K562 (cell line): ENCODE measurements at regions not wholly inside any gene's neighbourhood (a gene's known extent, or its start where the extent isn't known, plus 50 kb on each side); places are given as distances from the start of the nearest gene placed in this dataset.
"Not testable (repeated sequence)": the region's sequence is repeated elsewhere in the genome, so short reads cannot be mapped to it uniquely, and the experiment has no call there.

ENCODE experiments used
- ATAC-seq: fragments of 200-7000 bp; cut with Tn5 transposase; 3 replicates; pipeline ENCODE4 v1.9.1; 2020; ENCODE audit warnings: moderate library complexity
- BruUV-seq: library from RNA; stranded (reverse); fragments of 400-500 nt; replicated peaks from 2 replicates; lab custom pipeline; 2021; lab: Mats Ljungman, UMichigan
- CTCF ChIA-PET: fragments of 300-600 bp; formaldehyde crosslinking; extraction: SDS; loops from one replicate; lab custom pipeline; 2021; ENCODE audit warnings: low intra/inter-chr PET ratio; lab: Yijun Ruan, JAX
- POLR2A ChIA-PET: fragments of 300-600, 350-650 bp; sonication (Branson Sonifier 250); formaldehyde crosslinking; extraction: SDS; loops from one replicate; lab custom pipeline; 2021; ENCODE audit warnings: antibody characterized with exemption, inconsistent platforms; lab: Yijun Ruan, JAX
- DNase-seq, 4 experiments: peaks; one replicate each; pipeline versions ENCODE4 v3.0.0 to v3.0.0-alpha.2; 2011 to 2018; ENCODE audit warnings: low spot score in 3 of 4, mixed read lengths in 3 of 4; ENCODE audit errors: extremely low read depth in 1 of 4
- FAIRE-seq: peaks from 2 replicates; lab custom pipeline; 2011; peaks lifted over from hg19 to GRCh38; lab: Jason Lieb, UNC
- H2AFZ ChIP-seq: 2 replicates; pipeline ENCODE4 v1.6.0; 2011; ENCODE audit warnings: low read depth, low read length, control low read depth, inconsistent platforms
- H3K27ac ChIP-seq: fragments of 200-600 bp; 3 replicates; pipeline ENCODE4 v1.8.0; 2011; ENCODE audit warnings: low read depth, mild to moderate bottlenecking, control low read depth, inconsistent platforms, low read length, moderate library complexity, mixed read lengths; ENCODE audit errors: extremely low read depth
- H3K27me3 ChIP-seq, 2 experiments: fragments of 300-600 bp in 1 of 2; 2 replicates in 1 of 2; 3 replicates in 1 of 2; pipeline versions ENCODE4 v1.6.0 to v1.8.0; 2011; ENCODE audit warnings: inconsistent platforms in 2 of 2, low read length in 2 of 2, mild to moderate bottlenecking in 1 of 2, mixed read lengths in 1 of 2, moderate library complexity in 1 of 2; ENCODE audit not compliant: control insufficient read depth in 2 of 2, insufficient read depth in 2 of 2
- H3K36me3 ChIP-seq: fragments of 300-600 bp; 3 replicates; pipeline ENCODE4 v1.8.0; 2011; ENCODE audit warnings: mild to moderate bottlenecking, low read length, inconsistent platforms; ENCODE audit not compliant: control insufficient read depth, insufficient read depth
- H3K4me1 ChIP-seq, 2 experiments: fragments of 200-600 bp in 1 of 2; replicated peaks in 1 of 2; 2 replicates in 1 of 2; 3 replicates in 1 of 2; pipeline versions ENCODE4 v1.5.1 to v1.8.0; 2011; ENCODE audit warnings: inconsistent platforms in 2 of 2, low read length in 2 of 2, mild to moderate bottlenecking in 1 of 2, mixed read lengths in 1 of 2, moderate library complexity in 1 of 2; ENCODE audit not compliant: control insufficient read depth in 2 of 2, insufficient read depth in 2 of 2
- H3K4me2 ChIP-seq: 2 replicates; pipeline ENCODE4 v1.6.1; 2011; ENCODE audit warnings: low read length, control low read depth, inconsistent platforms, mixed read lengths; ENCODE audit not compliant: insufficient read depth
- H3K4me3 ChIP-seq: fragments of 200-600 bp; sonication (generic), shearing (Covaris generic); 2 replicates; pipeline ENCODE4 v1.5.1; 2016; ENCODE audit warnings: control low read depth, inconsistent platforms
- H3K79me2 ChIP-seq: fragments of 200-600 bp; 3 replicates; pipeline ENCODE4 v1.8.0; 2011; ENCODE audit warnings: low read length, inconsistent platforms; ENCODE audit not compliant: control insufficient read depth, insufficient read depth
- H3K9ac ChIP-seq, 2 experiments: 2 replicates each; pipeline versions ENCODE4 v1.6.0 to v1.6.1; 2011; ENCODE audit warnings: low read depth in 2 of 2, low read length in 2 of 2, control low read depth in 1 of 2, inconsistent platforms in 1 of 2, mild to moderate bottlenecking in 1 of 2, mixed read lengths in 1 of 2; ENCODE audit not compliant: insufficient read depth in 1 of 2
- H3K9me1 ChIP-seq: one replicate; pipeline ENCODE4 v1.6.0; 2011; ENCODE audit warnings: inconsistent platforms, mild to moderate bottlenecking, low read length, moderate library complexity; ENCODE audit not compliant: control insufficient read depth, insufficient read depth
- H3K9me3 ChIP-seq: replicated peaks from 2 replicates; pipeline ENCODE4 v1.5.1; 2011; ENCODE audit warnings: low read depth, low read length, inconsistent platforms; ENCODE audit not compliant: control insufficient read depth, insufficient read depth
- H4K20me1 ChIP-seq: replicated peaks from 2 replicates; pipeline ENCODE4 v1.6.1; 2011; ENCODE audit warnings: low read length, inconsistent platforms, mixed read lengths; ENCODE audit not compliant: control insufficient read depth, insufficient read depth
- CEBPB ChIP-seq: fragments of 450-650 bp; IDR thresholded peaks from 2 replicates; pipeline ENCODE4 v1.6.1; 2016; ENCODE audit warnings: missing genetic modification characterization, missing compliant biosample characterization
- CEBPG ChIP-seq, 3 experiments: fragments of 200-800 bp in 1 of 3; sonication (Bioruptor generic) in 1 of 3; sonication (generic) in 1 of 3; formaldehyde crosslinking in 1 of 3; IDR thresholded peaks in 2 of 3; conservative IDR thresholded peaks in 1 of 3; 2 replicates each; pipeline versions ENCODE4 v1.6.1 to v1.8.0; 2016 to 2022; ENCODE audit warnings: missing compliant biosample characterization in 2 of 3, missing genetic modification characterization in 2 of 3, mild to moderate bottlenecking in 1 of 3, missing genetic modification reagents in 1 of 3
- WGBS: fragments of 100-300 bp; shearing (Covaris generic); methylation state at CpG from one replicate; pipeline ENCODE4 v1.1.6; 2016; ENCODE audit warnings: low coverage, mixed read lengths; ENCODE audit not compliant: insufficient coverage; ENCODE audit errors: missing lambda C conversion rate; 5-methylcytosine and 5-hydroxymethylcytosine counted together
- in situ Hi-C: fragments of 300-500 bp; cut with MboI; formaldehyde crosslinking; loops from 4 replicates; pipeline ENCODE4 v1.15.0; 2018; ENCODE audit warnings: inconsistent platforms, mixed read lengths
- intact Hi-C: fragments of 100-400 bp; cut with micrococcal nuclease; formaldehyde crosslinking; loops from 2 replicates; pipeline ENCODE4 v1.14.2; 2022
- TF ChIP-seq, protein P1 (sequence below), 2 experiments: fragments of 450-650 bp; formaldehyde crosslinking in 1 of 2; IDR thresholded peaks; 2 replicates each; pipeline versions ENCODE4 v1.4.0 to v1.6.1; 2014 to 2020; ENCODE audit warnings: mild to moderate bottlenecking in 2 of 2, borderline replicate concordance in 1 of 2, low read depth in 1 of 2
- TF ChIP-seq, protein P2 (sequence below), 2 experiments: fragments of 450-650 bp in 1 of 2; sonication (generic) in 1 of 2; formaldehyde crosslinking in 1 of 2; IDR thresholded peaks in 1 of 2; conservative IDR thresholded peaks in 1 of 2; 2 replicates each; pipeline versions ENCODE4 v1.6.1 to v1.8.1; 2016 to 2023; ENCODE audit warnings: mild to moderate bottlenecking in 2 of 2, moderate library complexity in 2 of 2, inconsistent platforms in 1 of 2, missing genetic modification reagents in 1 of 2

DNA sequence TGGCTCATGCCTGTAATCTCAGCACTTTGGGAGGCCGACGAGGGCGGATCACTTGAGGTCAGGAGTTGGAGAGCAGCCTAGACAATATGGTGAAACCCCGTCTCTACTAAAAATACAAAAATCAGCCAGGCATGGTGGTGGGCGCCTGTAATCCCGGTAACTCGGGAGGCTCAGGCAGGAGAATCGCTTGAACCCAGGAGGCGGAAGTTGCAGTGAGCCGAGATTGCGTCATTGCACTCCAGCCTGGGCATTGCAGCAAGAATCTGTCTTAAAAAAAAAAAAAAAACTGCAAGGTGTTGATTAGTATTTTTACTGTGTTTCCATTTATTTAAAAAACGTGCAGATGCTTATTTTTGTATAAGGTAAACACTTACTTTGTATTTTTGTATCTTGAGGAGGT, 152.0 kb upstream of the HS3ST4 start:
- H3K27me3 ChIP-seq; CTCF ChIA-PET; H3K9me3 ChIP-seq; H3K36me3 ChIP-seq; in situ Hi-C loops; H3K4me3 ChIP-seq; TF ChIP-seq CEBPG (CRISPR knock-in tag; IDR thresholded peaks at IDR 0.05): not testable (repeated sequence)
- TF ChIP-seq CEBPB (tag) (peak; percentile 66; the same call in 1 of the 2 replicates), CEBPG (tag; conservative IDR thresholded peaks at IDR 0.05 in 1 of 2, IDR thresholded peaks at IDR 0.05 in 1 of 2) (peak in 1 of 2 experiments; percentile 67; a peak in 2 of 4 replicates)
- TF ChIP-seq, protein P1, sequence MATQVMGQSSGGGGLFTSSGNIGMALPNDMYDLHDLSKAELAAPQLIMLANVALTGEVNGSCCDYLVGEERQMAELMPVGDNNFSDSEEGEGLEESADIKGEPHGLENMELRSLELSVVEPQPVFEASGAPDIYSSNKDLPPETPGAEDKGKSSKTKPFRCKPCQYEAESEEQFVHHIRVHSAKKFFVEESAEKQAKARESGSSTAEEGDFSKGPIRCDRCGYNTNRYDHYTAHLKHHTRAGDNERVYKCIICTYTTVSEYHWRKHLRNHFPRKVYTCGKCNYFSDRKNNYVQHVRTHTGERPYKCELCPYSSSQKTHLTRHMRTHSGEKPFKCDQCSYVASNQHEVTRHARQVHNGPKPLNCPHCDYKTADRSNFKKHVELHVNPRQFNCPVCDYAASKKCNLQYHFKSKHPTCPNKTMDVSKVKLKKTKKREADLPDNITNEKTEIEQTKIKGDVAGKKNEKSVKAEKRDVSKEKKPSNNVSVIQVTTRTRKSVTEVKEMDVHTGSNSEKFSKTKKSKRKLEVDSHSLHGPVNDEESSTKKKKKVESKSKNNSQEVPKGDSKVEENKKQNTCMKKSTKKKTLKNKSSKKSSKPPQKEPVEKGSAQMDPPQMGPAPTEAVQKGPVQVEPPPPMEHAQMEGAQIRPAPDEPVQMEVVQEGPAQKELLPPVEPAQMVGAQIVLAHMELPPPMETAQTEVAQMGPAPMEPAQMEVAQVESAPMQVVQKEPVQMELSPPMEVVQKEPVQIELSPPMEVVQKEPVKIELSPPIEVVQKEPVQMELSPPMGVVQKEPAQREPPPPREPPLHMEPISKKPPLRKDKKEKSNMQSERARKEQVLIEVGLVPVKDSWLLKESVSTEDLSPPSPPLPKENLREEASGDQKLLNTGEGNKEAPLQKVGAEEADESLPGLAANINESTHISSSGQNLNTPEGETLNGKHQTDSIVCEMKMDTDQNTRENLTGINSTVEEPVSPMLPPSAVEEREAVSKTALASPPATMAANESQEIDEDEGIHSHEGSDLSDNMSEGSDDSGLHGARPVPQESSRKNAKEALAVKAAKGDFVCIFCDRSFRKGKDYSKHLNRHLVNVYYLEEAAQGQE (IDR thresholded peaks at IDR 0.05; ENCODE audit: borderline replicate concordance): peak; percentile 11; the same call in 1 of the 2 replicates
- TF ChIP-seq, protein P1 (CRISPR knock-in tag; IDR thresholded peaks at IDR 0.05; ENCODE audit: low read depth): not testable (repeated sequence)
- TF ChIP-seq, protein P2, sequence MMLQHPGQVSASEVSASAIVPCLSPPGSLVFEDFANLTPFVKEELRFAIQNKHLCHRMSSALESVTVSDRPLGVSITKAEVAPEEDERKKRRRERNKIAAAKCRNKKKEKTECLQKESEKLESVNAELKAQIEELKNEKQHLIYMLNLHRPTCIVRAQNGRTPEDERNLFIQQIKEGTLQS (IDR thresholded peaks at IDR 0.05): peak; percentile 57
- TF ChIP-seq, protein P2 (CRISPR knock-in tag; conservative IDR thresholded peaks at IDR 0.05): not testable (repeated sequence)
- TF ChIP-seq, all 486 proteins: peak for 4; not testable (repeated sequence) for 482
- DNase-seq, H4K20me1 ChIP-seq, H3K27ac ChIP-seq, H3K4me2 ChIP-seq, H3K4me1 ChIP-seq, intact Hi-C loops, BruUV-seq, POLR2A ChIA-PET, H3K79me2 ChIP-seq, H3K9me1 ChIP-seq, H2AFZ ChIP-seq, H3K9ac ChIP-seq, ATAC-seq, FAIRE-seq: not testable (repeated sequence)
- 19% methylated on average over 12 of the region's 12 CpGs for WGBS
